Upper lobe of left lung (tissue), 6 donors: ENCODE measurements at regions not wholly inside any gene's neighbourhood (a gene's known extent, or its start where the extent isn't known, plus 50 kb on each side); places are given as distances from the start of the nearest gene placed in this dataset.

Experiments used
- ATAC-seq, 2 donors: fragments of 200-7000 bp; cut with Tn5 transposase; one replicate each; pipeline ENCODE4 v1.9.1; 2022; ENCODE audit warnings: mild to moderate bottlenecking in 2 of 2, moderate library complexity in 2 of 2; ENCODE audit not compliant: low FRiP score in 2 of 2
- DNase-seq, 2 donors: peaks; one replicate each; pipeline ENCODE4 v3.0.0-alpha.2; 2019 to 2020
- H3K27ac ChIP-seq, 4 donors: fragments of 200-600 bp; sonication (generic); one replicate each; pipeline ENCODE4 v1.5.1; 2016 to 2019
- H3K27me3 ChIP-seq, 4 donors: fragments of 200-600 bp; sonication (generic); one replicate each; pipeline ENCODE4 v1.5.1; 2017 to 2019
- H3K36me3 ChIP-seq, 4 donors: fragments of 200-600 bp; sonication (generic); one replicate each; pipeline ENCODE4 v1.5.1; 2016 to 2019
- H3K4me1 ChIP-seq, 4 donors: fragments of 200-600 bp; sonication (generic); one replicate each; pipeline ENCODE4 v1.5.1; 2018 to 2019
- H3K4me3 ChIP-seq, 4 donors: fragments of 200-600 bp; sonication (generic); one replicate each; pipeline ENCODE4 v1.5.1; 2017 to 2019; ENCODE audit warnings: mild to moderate bottlenecking in 2 of 4, moderate library complexity in 1 of 4
- H3K9me3 ChIP-seq, 4 donors: fragments of 200-600 bp; sonication (generic); one replicate each; pipeline ENCODE4 v1.5.1; 2018 to 2019
- EP300 ChIP-seq, 4 donors: sonication (generic); formaldehyde crosslinking; IDR thresholded peaks; one replicate each; pipeline ENCODE4 v1.5.1; 2017; ENCODE audit warnings: antibody characterized with exemption in 4 of 4, control low read depth in 2 of 4
- POLR2A ChIP-seq, 4 donors: fragments of 450-650 bp; IDR thresholded peaks; one replicate each; pipeline ENCODE4 v1.5.1; 2016 to 2017; ENCODE audit warnings: antibody characterized with exemption in 4 of 4, mild to moderate bottlenecking in 2 of 4
- POLR2AphosphoS5 ChIP-seq, 2 donors: sonication (generic); formaldehyde crosslinking; IDR thresholded peaks; one replicate each; pipeline ENCODE4 v1.5.1; 2017; ENCODE audit warnings: antibody characterized with exemption in 2 of 2
- TF ChIP-seq, protein P1 (sequence below), 6 experiments: fragments of 450-650 bp in 4 of 6; fragments of 200-600 bp in 2 of 6; sonication (generic) in 2 of 6; IDR thresholded peaks; one replicate each; pipeline ENCODE4 v1.5.1; 2016 to 2019; ENCODE audit warnings: antibody characterized with exemption in 6 of 6
- donor health status: DM: no; HTN: no; CAD: no; lungs with moderate emphysema.
- donor health status: DM: no; HTN: yes; CAD: no; lungs with severe emphysema.

DNA sequence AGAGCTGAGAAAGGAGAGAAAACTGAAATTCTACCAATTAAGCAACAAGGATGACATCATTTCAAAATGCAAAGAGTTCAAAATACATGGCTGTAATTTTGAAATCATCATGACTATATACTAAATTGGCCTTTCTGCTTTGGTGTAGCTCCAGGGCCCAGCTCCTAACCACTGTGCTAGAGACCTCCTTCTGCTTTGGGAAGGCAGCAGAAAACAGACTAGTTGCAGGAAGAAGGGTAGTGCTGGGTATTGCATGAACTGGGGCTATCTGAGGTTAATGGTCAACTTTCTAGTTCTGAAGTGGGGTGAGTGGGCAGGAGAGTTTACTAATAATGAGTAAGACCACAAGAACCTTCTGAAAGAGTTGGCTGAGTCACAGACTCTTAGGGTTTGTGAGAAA lies 66.2 kb downstream of the PTGER2 start:
- no peaks in the 10 kb centered on the region for H3K4me1 ChIP-seq
- DNase-seq: no peak
- no peak overlapping the region for H3K27ac ChIP-seq
- H3K36me3 ChIP-seq: no peaks in the 10 kb centered on the region
- no peak overlapping the region for H3K4me3 ChIP-seq
- H3K9me3 ChIP-seq: peaks cover 0 to 5% (median 2%) of the 10 kb centered on the region in 4 donors
- peak; percentile 31 to 63 for ATAC-seq
- no peaks in the 10 kb centered on the region for H3K27me3 ChIP-seq
- TF ChIP-seq POLR2A (IDR thresholded peaks at IDR 0.05) (no peak), EP300 (IDR thresholded peaks at IDR 0.05) (no peak), POLR2AphosphoS5 (IDR thresholded peaks at IDR 0.05) (no peak)
- TF ChIP-seq, protein P1, sequence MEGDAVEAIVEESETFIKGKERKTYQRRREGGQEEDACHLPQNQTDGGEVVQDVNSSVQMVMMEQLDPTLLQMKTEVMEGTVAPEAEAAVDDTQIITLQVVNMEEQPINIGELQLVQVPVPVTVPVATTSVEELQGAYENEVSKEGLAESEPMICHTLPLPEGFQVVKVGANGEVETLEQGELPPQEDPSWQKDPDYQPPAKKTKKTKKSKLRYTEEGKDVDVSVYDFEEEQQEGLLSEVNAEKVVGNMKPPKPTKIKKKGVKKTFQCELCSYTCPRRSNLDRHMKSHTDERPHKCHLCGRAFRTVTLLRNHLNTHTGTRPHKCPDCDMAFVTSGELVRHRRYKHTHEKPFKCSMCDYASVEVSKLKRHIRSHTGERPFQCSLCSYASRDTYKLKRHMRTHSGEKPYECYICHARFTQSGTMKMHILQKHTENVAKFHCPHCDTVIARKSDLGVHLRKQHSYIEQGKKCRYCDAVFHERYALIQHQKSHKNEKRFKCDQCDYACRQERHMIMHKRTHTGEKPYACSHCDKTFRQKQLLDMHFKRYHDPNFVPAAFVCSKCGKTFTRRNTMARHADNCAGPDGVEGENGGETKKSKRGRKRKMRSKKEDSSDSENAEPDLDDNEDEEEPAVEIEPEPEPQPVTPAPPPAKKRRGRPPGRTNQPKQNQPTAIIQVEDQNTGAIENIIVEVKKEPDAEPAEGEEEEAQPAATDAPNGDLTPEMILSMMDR (IDR thresholded peaks at IDR 0.05): no peak
